CD4-positive, alpha-beta T cell (primary cell): ENCODE measurements at regions not wholly inside any gene's neighbourhood (a gene's known extent, or its start where the extent isn't known, plus 50 kb on each side); places are given as distances from the start of the nearest gene placed in this dataset.

Source experiments
- ATAC-seq: fragments of 200-7000 bp; cut with Tn5 transposase; one replicate; pipeline ENCODE4 v1.10.0; 2022; ENCODE audit warnings: mild to moderate bottlenecking; ENCODE audit not compliant: poor library complexity
- CTCF ChIA-PET: fragments of 350-600 bp; sonication (Branson Sonifier 250); formaldehyde crosslinking; loops from one replicate; lab custom pipeline; 2021; ENCODE audit warnings: antibody characterized with exemption, inconsistent platforms; lab: Charles Lee
- POLR2A ChIA-PET: fragments of 350-600 bp; sonication (Branson Sonifier 250); formaldehyde crosslinking; loops from one replicate; lab custom pipeline; 2021; ENCODE audit warnings: antibody characterized with exemption, inconsistent platforms; lab: Charles Lee
- DNase-seq, 14 experiments: peaks; one replicate each; pipeline ENCODE4 v3.0.0-alpha.2; 2013 to 2020; ENCODE audit warnings: mixed read lengths in 2 of 14
- H3K27ac ChIP-seq, 2 donors: one replicate each; pipeline versions ENCODE4 v1.5.1 to v1.7.0; 2013; ENCODE audit warnings: low read length in 2 of 2, low read depth in 1 of 2, mild to moderate bottlenecking in 1 of 2
- H3K27me3 ChIP-seq, 2 experiments: 1 replicate in 1 of 2; 2 replicates in 1 of 2; pipeline versions ENCODE4 v1.6.1 to v1.7.0; 2013; ENCODE audit warnings: low read length in 2 of 2, control low read depth in 1 of 2, mild to moderate bottlenecking in 1 of 2, moderate library complexity in 1 of 2; ENCODE audit not compliant: insufficient read depth in 2 of 2, control insufficient read depth in 1 of 2
- H3K36me3 ChIP-seq: one replicate; pipeline ENCODE4 v1.6.1; 2013; ENCODE audit warnings: low read length, control low read depth; ENCODE audit not compliant: insufficient read depth
- H3K4me1 ChIP-seq: one replicate; pipeline ENCODE4 v1.6.1; 2013; ENCODE audit warnings: low read length, control low read depth; ENCODE audit not compliant: insufficient read depth
- H3K4me3 ChIP-seq: one replicate; pipeline ENCODE4 v1.5.1; 2013; ENCODE audit warnings: mild to moderate bottlenecking, low read length, moderate library complexity
- H3K9me3 ChIP-seq, 2 experiments: 1 replicate in 1 of 2; 2 replicates in 1 of 2; pipeline versions ENCODE4 v1.6.1 to v1.7.0; 2013; ENCODE audit warnings: low read length in 2 of 2, mild to moderate bottlenecking in 2 of 2, control low read depth in 1 of 2, moderate library complexity in 1 of 2; ENCODE audit not compliant: control insufficient read depth in 1 of 2, insufficient read depth in 1 of 2
- H3K27ac Mint-ChIP-seq: one replicate; pipeline ENCODE4 v1.8.0; 2020; ENCODE audit warnings: mixed read lengths
- H3K27me3 Mint-ChIP-seq: one replicate; pipeline ENCODE4 v1.8.0; 2021; ENCODE audit warnings: mixed read lengths
- H3K36me3 Mint-ChIP-seq: one replicate; pipeline ENCODE4 v1.8.0; 2021; ENCODE audit warnings: low read depth, mixed read lengths
- H3K4me1 Mint-ChIP-seq: one replicate; pipeline ENCODE4 v1.8.0; 2021; ENCODE audit warnings: low read depth, mixed read lengths
- H3K4me3 Mint-ChIP-seq: one replicate; pipeline ENCODE4 v1.8.0; 2020; ENCODE audit warnings: mild to moderate bottlenecking, mixed read lengths
- H3K9me3 Mint-ChIP-seq: one replicate; pipeline ENCODE4 v1.8.0; 2020; ENCODE audit warnings: mixed read lengths
- intact Hi-C, 2 experiments: fragments of 100-400 bp; cut with DNase I in 1 of 2; cut with micrococcal nuclease in 1 of 2; formaldehyde crosslinking; loops; one replicate each; pipeline versions ENCODE4 v1.15.1 to v1.9.0; 2023 to 2025; cut with DNase I, micrococcal nuclease
- TF ChIP-seq, protein P1 (sequence below): fragments of 200-600 bp; IDR thresholded peaks from one replicate; pipeline ENCODE4 v1.8.0; 2022; ENCODE audit warnings: antibody characterized with exemption, mild to moderate bottlenecking

- Mint-ChIP-seq H3K36me3 (peaks cover 8% of the 10 kb centered on the region), H3K9me3 (no peaks in the 10 kb centered on the region), H3K27me3 (no peaks in the 10 kb centered on the region), H3K4me3 (no peak overlapping the region), H3K27ac (no peak overlapping the region), H3K4me1 (no peaks in the 10 kb centered on the region)
- intact Hi-C loops, result no loop called here
- H3K9me3 ChIP-seq, result peaks cover 0 to 6% of the 10 kb centered on the region in 2 experiments
- H3K27ac ChIP-seq, result no peak overlapping the region
- CTCF ChIA-PET, result no interaction called here
- DNase-seq, result no peak
- H3K4me1 ChIP-seq, result no peaks in the 10 kb centered on the region
- H3K36me3 ChIP-seq, result no peaks in the 10 kb centered on the region
- TF ChIP-seq, protein P1, sequence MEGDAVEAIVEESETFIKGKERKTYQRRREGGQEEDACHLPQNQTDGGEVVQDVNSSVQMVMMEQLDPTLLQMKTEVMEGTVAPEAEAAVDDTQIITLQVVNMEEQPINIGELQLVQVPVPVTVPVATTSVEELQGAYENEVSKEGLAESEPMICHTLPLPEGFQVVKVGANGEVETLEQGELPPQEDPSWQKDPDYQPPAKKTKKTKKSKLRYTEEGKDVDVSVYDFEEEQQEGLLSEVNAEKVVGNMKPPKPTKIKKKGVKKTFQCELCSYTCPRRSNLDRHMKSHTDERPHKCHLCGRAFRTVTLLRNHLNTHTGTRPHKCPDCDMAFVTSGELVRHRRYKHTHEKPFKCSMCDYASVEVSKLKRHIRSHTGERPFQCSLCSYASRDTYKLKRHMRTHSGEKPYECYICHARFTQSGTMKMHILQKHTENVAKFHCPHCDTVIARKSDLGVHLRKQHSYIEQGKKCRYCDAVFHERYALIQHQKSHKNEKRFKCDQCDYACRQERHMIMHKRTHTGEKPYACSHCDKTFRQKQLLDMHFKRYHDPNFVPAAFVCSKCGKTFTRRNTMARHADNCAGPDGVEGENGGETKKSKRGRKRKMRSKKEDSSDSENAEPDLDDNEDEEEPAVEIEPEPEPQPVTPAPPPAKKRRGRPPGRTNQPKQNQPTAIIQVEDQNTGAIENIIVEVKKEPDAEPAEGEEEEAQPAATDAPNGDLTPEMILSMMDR, result no peak
- POLR2A ChIA-PET, result no interaction called here
- peaks cover 0 to 2% of the 10 kb centered on the region in 2 experiments for H3K27me3 ChIP-seq
- H3K4me3 ChIP-seq, result no peak overlapping the region
- ATAC-seq, result no peak
These were observed 299.3 kb downstream of the BRD1 start for GRCh38 chr22:49528420-49528720.

GRCh38 chr22:49527611-49528419 lies 299.9 kb downstream of the BRD1 start:
- ATAC-seq (no peak), DNase-seq (no peak)
- intact Hi-C loops, result no loop called here
- no peaks in the 10 kb centered on the region for H3K4me1 Mint-ChIP-seq
- H3K4me1 ChIP-seq, result no peaks in the 10 kb centered on the region
- no peak overlapping the region for H3K27ac ChIP-seq
- H3K36me3 ChIP-seq, result no peaks in the 10 kb centered on the region
- TF ChIP-seq, protein P1, result no peak
- H3K27me3 ChIP-seq, result peaks cover 0 to 2% of the 10 kb centered on the region in 2 experiments
- no peaks in the 10 kb centered on the region for H3K9me3 Mint-ChIP-seq
- CTCF ChIA-PET, result no interaction called here
- POLR2A ChIA-PET, result no interaction called here
- H3K36me3 Mint-ChIP-seq, result peaks cover 8% of the 10 kb centered on the region
- no peak overlapping the region for H3K27ac Mint-ChIP-seq
- H3K4me3 Mint-ChIP-seq, result no peak overlapping the region
- no peaks in the 10 kb centered on the region for H3K27me3 Mint-ChIP-seq
- H3K4me3 ChIP-seq, result no peak overlapping the region
- peaks cover 0 to 6% of the 10 kb centered on the region in 2 experiments for H3K9me3 ChIP-seq

- Mint-ChIP-seq H3K4me3 (no peak overlapping the region), H3K27ac (no peak overlapping the region), H3K9me3 (no peaks in the 10 kb centered on the region), H3K27me3 (no peaks in the 10 kb centered on the region), H3K36me3 (peaks cover 13% of the 10 kb centered on the region), H3K4me1 (no peaks in the 10 kb centered on the region)
- DNase-seq, result no peak
- intact Hi-C loops, result no loop called here
- Histone ChIP-seq H3K27ac (no peak overlapping the region), H3K9me3 (peaks cover 0 to 6% of the 10 kb centered on the region in 2 experiments), H3K36me3 (no peaks in the 10 kb centered on the region), H3K4me1 (no peaks in the 10 kb centered on the region), H3K27me3 (no peaks in the 10 kb centered on the region), H3K4me3 (no peak overlapping the region)
- ChIA-PET POLR2A (no interaction called here), CTCF (no interaction called here)
- ATAC-seq, result no peak
- TF ChIP-seq, protein P1, result no peak
These were observed 301.7 kb downstream of the BRD1 start for GRCh38 chr22:49525801-49526535.
